ENCODE measurements at regions not wholly inside any gene's neighbourhood (a gene's known extent, or its start where the extent isn't known, plus 50 kb on each side); places are given as distances from the start of the nearest gene placed in this dataset.

DNA sequence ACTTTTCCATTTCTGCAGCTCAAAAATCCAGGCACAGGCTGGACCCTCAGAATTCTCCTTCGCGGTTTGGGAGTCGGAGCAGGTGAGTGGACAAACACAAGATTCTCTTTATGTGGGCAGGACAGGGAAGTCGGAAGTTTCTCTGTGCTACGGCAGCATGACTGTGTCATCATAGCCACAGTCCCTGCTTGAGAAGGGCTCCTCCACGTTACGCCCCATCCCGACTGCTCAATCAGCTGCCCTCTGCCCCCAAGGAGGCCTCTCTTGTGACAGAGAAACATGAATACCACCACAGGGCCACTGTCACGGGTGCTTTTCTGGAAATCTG is 89.0 kb upstream of the SHISAL1 start:
- no peak for DNase-seq (ENCODE audit: low read depth)
- TF ChIP-seq, protein P1, sequence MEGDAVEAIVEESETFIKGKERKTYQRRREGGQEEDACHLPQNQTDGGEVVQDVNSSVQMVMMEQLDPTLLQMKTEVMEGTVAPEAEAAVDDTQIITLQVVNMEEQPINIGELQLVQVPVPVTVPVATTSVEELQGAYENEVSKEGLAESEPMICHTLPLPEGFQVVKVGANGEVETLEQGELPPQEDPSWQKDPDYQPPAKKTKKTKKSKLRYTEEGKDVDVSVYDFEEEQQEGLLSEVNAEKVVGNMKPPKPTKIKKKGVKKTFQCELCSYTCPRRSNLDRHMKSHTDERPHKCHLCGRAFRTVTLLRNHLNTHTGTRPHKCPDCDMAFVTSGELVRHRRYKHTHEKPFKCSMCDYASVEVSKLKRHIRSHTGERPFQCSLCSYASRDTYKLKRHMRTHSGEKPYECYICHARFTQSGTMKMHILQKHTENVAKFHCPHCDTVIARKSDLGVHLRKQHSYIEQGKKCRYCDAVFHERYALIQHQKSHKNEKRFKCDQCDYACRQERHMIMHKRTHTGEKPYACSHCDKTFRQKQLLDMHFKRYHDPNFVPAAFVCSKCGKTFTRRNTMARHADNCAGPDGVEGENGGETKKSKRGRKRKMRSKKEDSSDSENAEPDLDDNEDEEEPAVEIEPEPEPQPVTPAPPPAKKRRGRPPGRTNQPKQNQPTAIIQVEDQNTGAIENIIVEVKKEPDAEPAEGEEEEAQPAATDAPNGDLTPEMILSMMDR (IDR thresholded peaks at IDR 0.05; ENCODE audit: insufficient read depth, low read depth, low read length, missing control alignments): no peak
- no peak overlapping the region for H3K4me3 ChIP-seq (ENCODE audit: low read depth, low read length)

DNA sequence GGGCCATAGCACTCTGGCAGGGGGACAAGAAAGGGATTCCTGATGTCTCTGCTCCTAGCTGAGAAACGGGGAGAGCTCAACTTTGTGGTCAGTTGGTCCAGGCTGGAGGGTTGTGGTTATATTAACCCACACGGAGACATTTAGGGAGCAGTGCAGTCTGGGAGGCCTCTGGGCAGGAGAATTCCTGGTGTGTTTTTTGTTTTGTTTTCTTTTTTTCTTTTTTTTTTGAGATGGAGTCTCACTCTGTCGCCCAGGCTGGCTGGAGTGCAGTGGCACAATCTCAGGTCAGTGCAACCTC is 88.0 kb upstream of the SHISAL1 start:
- H3K4me3 ChIP-seq (ENCODE audit: low read depth, low read length): no peak overlapping the region

DNA sequence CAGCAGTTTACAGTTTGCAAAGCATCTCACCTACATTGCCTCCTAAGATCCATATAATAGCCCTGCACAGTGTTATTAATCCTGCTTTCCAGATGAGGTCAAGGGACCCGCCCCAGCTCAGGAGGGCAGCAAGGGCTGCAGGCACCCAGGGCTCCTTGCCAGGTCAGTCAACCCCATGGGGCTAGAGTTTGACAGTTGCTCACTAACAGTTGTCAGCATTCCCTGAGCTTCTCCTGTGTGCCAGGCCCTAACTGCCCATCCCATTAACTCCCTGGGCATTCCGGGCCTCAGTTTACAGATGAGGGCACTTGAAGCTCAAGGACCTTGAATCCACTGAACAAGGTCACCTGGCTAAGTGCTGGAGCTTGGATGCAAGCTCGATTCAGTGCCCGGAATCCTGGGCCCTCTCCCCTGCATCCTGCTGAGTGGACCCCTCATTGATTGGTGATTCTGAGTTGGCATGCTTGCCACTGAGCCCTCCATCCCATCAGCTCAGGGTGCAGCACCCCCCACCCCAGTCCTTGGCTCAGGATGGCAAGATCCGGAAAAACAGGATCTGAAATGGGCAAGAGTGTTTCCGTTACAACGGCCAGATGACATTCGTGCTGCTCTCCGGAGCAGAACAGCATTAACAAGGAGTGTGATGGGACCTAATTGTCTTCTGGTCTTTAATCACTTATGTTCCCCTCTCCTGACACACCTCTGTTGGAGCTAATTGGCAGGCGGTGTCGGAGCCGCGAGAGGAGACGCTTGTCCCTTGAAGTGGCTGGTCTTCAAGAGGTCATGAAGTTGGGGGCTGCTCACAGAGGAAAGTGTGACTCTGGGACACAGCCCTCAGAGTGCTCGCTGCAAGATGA is 87.4 kb upstream of the SHISAL1 start:
- no peak overlapping the region for H3K4me3 ChIP-seq (ENCODE audit: low read depth, low read length)
- TF ChIP-seq, protein P1 (IDR thresholded peaks at IDR 0.05; ENCODE audit: insufficient read depth, low read depth, low read length, missing control alignments): no peak
- DNase-seq (ENCODE audit: low read depth): no peak

More for the DNA sequence above, 88.0 kb upstream of the SHISAL1 start:
- TF ChIP-seq, protein P1 (IDR thresholded peaks at IDR 0.05; ENCODE audit: insufficient read depth, low read depth, low read length, missing control alignments): no peak
- DNase-seq (ENCODE audit: low read depth): no peak

DNA sequence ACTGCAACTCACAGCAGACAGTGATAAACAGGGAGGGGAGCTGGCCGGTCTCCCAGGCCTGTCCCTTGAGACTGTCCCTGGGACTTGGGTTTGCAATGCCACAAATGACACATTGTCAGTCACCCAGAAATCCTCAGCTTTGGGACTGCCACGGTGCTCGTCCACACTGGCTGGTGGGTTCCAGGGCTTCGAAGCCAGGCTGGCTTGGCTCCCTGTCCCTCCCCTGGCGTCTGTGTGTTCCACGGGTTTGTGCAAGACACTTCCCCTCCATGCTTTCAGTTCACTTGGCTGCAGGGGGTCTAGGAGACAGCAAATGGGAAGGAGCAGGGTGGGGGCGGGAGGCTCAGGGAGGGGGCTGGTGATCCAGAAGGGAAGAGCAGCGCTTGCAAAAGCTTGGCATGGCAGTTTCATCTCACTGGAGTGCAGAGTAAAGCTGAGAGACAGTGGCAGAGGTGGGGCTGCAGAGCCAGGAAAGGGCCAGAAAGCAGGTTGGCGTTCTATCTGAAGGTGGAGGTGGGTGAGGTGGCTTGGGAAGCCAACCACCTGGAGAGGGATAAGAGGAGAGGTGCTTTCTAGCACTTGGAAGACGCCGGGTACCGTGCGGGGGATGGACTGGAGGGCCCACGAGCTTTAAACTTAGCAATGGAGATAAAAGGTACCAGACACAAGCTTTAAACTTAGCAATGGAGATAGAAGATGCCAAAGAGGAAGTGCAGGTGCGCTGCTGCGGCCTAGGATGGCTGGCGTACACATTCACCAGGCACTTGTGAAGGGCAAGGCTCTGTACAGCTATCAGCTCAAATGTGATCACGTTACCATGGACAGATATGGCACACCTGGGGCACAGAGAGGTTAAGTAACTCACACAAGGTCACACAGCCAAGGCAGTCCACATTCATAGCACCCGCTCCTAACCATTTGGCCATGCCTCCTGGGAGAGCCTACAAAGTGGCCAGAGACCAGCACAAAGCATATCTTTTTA is 86.4 kb upstream of the SHISAL1 start:
- TF ChIP-seq, protein P1 (IDR thresholded peaks at IDR 0.05; ENCODE audit: insufficient read depth, low read depth, low read length, missing control alignments): no peak
- H3K4me3 ChIP-seq (ENCODE audit: low read depth, low read length): no peak overlapping the region
- DNase-seq (ENCODE audit: low read depth): no peak

DNA sequence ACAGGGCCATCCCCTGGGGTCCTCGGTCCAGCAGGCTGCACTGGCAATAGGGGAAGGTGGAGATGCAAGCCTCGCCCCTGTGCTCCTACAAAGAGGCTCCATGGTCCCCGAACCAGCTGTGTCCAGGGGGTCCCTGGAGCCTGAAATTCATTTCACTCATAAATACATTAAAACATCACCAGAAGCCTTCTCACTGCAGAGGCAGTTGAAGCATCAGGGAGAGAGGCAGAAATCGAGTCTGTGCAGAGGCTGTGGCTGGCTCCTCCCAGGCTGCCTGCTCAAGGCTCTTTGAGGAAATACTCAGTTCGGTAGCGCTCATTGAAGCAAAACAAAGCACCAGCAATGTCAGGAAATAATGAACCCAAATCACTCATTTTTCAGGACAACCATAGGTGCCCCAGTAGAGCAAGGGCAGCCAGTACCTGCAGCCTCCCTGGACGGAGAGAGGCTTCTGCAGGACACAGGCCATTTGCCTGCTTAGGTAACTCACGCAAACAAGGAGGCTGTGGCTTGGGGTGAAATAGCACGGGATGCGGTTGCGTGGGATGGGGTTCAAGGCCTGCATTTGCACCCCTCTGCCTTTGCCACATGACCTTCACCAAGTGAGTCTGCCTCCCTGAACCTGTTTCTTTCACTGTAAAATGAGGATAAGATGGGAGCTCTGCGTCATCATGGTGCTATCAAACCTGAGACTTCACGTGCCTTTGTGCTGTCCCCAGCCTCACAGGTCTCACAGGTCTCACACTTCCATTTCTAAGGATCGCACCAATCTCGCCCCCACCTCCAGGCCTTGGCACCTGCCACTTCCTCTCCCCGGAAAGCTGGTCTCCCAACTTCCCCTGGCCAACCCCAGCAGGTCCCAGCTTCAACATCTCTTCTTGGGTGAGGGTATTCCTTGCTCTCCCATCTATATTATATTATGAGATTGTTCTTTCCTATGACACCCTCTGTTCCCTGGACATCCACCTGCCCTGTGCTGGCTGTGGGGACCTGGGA is 84.3 kb upstream of the SHISAL1 start:
- TF ChIP-seq, protein P1 (IDR thresholded peaks at IDR 0.05; ENCODE audit: insufficient read depth, low read depth, low read length, missing control alignments): no peak

DNA sequence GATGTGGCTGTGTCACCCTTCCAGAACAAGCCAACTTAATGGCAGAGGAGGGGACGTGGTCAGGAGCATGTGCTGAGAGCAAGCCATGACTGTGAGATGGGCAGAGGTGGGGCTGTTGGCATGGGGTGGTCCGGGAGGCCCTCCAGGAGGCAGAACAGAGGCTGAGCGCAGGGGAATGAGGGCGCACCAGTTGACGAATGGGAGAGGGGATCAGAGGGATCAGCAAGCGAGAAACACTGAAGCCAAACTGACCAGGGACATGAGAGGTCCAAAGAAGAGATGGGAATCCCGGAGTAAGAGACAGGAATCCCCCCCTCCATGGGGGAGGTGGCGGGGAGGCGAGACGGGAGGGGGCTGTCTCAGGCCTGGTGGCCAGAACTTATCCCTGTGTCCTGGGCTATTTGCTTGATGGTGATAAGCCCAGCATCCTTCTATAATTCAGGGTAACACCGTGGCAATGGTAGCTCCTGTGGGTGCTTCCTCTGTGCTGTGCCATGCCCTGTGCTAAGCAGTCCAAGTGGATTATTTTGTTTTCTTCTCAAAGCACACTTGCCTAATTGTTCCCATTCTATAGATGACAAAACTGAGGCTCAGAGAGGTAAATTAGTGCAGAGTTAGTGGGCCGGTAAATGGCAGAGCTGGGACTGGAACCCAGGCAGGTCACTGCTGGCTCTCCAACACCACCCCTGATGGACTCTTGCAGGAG is 83.4 kb upstream of the SHISAL1 start:
- no peak for DNase-seq (ENCODE audit: low read depth)
- H3K4me3 ChIP-seq (ENCODE audit: low read depth, low read length): no peak overlapping the region
- TF ChIP-seq, protein P1 (IDR thresholded peaks at IDR 0.05; ENCODE audit: insufficient read depth, low read depth, low read length, missing control alignments): no peak

More for the DNA sequence above, 84.3 kb upstream of the SHISAL1 start:
- DNase-seq (ENCODE audit: low read depth): no peak
- no peak overlapping the region for H3K4me3 ChIP-seq (ENCODE audit: low read depth, low read length)

Data from GM12865 (cell line).